NCI-H82 (cell line): ENCODE measurements at regions not wholly inside any gene's neighbourhood (a gene's known extent, or its start where the extent isn't known, plus 50 kb on each side); places are given as distances from the start of the nearest gene placed in this dataset.

ENCODE experiments used
- DNase-seq: peaks from one replicate; lab custom pipeline; 2025; lab: John Stamatoyannopoulos, UW

DNA sequence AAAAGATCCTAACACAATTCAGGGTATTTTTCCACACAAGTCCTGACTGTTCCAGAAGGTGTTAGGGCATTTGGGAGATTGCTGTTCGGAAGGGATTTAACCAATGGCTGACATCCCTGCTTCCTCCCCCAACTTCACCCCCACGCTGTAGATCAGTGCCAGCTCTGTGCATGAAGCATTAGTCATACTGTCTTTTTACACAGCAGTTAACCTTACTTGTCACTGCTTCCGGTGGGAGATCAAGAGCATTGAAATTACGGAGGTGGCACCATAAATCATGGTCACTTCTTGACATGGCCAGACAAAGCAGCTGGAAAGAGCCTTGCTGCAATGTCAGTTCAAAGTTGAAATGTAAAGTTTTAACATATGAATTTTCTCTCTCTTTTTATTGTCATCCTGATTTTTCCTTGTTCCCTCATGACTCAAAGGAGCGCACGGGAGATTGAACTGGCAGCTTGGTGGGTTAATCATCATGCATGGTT is 70.2 kb downstream of the HRH4 start:
- peak; percentile 50 for DNase-seq

DNA sequence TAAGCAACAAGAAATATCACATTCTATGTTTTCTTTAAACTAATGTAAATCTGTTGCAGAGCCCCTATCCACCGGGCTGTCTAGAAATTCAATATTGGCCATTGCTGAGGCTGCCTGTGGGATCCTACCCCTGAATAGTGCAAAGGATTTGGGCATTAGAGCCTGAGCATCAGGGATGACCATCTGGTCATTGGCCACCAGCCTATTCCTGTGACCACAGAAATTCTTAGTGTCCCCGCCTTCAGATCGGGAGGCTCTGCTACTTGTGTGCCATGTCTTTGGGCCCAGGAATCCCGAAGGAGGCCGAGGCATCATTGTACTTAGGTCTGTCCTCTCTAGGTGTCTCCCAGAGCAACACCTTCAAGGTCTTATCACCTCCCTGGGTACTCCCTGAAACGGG is 73.8 kb downstream of the HRH4 start:
- DNase-seq = peak; percentile 89

DNA sequence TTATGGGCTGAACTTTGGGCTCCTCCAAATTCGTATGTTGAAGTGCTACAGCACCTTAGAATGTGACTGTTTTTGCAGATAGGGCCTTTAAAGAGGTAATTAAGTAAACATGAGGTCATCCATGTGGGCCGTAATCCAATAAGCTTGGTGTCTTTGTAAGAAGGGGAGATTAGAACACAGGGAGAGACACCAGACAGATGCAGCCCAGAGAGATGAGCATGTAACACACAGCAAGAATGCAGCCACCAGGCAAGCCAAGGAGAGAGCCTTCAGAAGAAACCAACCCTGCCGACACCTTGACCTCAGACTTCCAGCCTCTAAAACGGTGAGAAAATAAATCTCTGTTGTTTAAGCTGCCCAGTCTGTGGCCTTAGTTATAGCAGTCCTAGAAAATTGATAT is 74.3 kb downstream of the HRH4 start:
- DNase-seq = peak; percentile 97

DNA sequence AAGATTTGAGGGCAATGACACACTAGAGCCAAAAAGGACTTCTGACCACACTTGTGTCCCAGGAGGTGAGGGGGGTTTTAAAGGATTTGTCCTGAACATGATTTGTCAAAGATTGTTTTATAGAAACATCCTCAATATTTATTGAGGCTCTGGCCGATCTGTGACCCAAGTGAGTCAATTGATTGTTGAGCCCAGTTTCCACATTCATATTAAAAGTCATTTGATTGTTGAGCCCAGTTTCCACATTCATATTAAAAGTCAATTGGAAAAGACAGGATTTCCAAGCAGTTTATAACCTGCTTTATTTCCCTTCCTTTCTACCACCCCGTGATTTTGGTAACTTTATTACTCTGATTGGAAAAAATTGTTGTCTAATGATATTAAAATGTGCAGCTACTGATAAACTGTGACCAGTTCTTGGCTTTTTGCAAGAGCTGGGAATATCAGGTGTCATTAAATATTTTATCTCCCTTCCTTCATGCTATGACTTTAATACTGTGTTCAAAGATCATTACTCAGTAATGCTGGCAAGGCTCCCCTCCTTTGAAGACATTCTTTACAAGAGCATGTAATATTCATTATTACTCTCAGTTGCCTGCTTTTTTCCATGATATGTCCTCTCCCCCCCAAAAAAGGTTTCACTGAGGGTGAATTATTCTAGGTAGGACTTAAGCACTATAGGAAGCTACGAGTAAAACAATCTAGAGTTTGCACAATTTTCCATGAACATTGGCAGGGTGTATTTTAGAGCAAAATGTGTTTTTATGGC is 75.3 kb downstream of the HRH4 start:
- DNase-seq = no peak

DNA sequence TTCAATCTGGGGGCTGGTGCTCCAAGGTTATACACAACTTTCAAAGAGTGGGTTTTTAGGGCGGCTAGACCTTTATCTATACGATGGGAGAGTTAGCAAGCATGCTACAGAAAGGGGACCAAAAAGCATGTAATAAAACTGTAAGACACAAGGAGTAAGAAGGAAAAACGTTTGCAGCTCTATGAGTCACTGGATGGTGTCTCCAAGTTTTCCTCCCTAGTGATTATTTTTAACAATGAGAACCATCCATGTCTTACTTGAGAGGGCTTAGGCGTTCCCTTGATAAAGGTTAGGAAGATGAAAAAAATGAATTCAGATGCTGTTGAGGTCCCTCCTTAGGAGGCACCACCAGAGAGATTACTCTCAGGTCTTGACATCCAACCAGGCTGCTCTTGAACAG is 75.9 kb downstream of the HRH4 start:
- DNase-seq = peak; percentile 47

DNA sequence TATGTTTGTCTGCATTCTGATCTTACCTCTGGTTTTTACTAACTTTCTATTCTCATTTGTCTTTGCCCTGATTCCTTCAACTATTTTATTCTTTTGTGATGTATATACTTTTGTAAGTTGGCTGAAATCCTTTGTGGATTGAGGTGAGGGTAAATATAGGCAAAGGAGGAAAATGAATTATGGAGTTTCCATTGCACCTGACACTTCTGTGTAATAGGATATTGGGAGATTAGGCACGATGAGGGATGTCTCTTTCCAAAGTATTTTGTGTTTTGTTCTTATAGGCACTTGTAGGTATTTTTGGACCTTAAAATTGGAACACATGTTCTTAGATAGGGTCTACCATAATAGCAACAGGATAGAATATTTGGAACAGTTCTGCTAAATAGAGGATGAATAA is 76.4 kb downstream of the HRH4 start:
- peak; percentile 47 for DNase-seq

DNA sequence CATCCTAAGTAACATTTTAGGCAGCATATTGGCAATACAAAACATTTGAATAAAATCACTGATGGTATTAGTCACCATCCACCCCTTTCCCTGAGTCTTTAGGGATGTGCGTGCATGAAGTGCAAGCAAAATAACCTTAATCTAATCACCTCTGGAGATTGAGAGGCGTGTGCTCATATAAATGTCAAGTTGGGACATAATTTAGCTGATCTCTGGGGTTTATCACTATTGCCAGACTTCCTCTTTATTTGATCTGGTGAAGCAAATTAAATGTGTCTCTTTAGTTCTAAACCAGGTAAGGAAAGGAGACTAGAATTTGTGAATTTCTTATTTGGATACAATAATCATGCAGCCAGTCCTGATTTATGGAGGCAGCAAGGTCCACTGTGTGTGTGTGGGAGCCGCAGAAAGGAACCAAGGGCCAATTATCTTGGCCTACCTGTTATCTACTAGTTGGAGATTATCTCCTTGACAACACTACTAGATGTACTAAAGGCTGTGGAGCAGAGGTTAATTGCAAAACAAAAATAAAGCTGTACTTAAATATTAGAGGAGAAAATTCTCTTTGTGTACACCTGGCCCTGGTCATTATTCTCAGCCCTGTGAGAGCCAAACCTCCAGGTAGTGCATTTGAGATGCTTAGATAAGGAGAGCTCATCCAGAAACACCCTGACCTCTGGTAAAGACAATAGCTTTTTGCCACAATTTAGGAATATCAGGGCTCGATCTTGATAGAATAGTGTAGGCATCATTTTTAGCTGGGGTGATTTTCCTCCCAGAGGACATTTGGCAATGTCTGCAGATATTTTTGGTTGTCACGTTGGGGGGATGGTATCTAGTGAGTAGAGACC is 78.2 kb downstream of the HRH4 start:
- peak; percentile 52 for DNase-seq

DNA sequence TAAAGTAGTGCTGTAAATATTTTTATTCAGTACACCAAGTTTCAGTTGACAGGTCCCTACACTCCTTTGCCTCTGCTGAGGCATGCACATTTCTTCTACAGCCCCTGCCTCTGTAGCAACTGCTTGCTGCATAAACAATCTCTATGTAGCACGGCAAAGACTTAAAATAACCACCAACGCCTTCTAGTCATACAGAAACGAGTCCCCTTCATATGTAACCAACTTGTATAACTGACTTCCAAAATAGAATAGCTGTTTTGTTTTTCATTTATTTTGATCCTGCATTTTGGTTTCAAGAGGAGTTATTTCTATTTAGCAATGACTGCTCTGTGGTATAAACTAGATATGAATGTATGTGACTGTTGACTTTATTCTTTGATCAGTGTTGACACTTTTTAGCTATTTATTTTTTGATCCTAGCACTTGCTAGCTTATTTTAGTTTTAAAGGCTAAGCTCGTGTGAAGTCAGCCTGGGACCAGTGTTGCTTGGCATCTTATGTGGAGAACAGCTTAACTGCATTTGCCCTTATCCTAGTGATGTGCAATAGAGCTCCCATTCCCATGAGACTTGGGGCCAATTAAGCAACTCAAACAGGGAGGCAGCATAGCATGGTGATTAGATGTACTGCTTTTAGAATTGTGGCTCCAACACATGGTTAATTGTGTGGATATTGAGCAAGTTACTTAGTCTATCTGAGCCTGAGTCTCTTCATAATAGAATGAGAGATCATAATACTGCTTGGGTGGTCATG is 79.6 kb downstream of the HRH4 start:
- peak; percentile 71 for DNase-seq

DNA sequence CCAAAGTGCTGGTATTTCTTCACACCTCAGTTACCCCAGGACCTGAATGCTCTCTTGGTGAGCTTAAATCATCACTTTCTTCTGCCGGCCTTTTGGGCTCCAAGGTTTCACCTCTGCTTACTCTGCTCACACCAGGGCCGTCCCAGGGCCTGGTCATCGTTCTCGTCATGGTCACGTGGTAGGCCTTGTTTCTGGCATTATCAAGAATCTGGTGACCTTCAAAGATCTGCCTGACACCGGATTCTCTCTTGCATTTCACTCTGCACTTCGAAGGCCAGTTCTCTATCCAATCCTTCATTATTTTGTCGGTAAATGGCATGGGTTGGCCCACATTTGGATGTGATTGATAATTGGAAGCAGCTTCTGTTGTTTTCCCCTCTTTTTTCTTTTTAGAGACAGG is 80.5 kb downstream of the HRH4 start:
- no peak for DNase-seq

DNA sequence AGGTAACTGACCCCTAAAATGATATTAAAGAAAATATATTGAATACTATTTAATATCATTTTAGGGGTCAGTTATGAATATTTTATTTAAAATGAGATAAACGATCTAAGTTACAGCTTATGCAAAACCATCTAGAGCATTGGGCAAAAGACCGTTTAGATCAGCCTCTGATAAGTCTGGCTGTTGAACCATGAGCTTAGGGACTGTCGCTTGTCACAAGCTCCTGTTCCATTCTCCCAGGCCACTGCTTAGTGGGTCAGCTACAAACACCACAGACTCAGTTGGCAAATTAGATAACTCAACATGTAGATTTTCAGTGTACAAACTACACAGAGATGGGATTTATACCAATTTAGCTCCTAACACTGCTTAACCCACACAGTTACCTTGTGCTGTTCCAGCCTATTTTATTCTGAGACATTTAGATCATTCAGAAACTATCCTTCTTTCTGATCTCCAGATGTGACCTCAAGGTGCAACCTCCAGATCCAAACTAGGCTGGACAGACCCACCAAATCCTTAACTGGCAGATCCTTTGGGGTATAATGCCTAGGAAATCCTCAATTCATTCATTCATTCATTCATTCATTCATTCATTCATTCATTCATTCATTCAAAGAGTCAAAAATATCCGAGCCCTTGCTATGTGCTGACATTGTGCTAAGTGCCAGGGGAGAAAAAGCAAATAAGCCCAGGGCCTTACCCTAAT is 82.8 kb downstream of the HRH4 start:
- peak; percentile 37 for DNase-seq

DNA sequence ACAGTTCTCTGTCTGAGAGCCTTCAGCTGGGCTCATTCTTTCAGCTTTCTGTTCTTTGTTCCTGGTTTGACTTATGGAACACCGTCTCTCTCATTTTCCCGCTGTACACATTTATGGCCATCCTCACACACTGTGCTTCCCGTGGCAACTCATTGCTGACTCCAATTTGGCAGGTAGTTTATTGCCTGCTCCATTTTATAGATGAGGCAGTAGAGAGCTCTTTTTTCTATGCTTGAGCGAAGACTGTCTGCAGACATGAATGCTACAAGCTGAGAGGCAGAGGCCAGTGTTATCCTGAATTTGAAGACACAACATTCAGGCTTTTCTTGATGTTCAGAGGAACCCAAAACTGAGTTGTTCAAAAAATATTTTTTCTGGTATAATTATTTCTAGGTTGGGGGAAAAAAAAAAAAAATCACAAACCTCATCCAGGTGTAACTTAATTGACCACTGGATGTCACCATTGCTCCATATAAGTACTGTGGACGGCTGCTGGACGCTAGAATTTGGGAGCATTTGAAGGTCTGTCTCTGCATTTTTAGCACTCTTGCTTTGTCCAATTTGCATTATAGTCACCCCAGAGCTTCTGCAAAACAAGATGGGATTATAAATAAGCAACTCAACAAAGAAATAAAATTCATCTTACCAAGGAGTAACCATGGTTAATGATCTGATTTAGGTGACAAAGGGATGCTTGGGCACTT is 83.5 kb downstream of the HRH4 start:
- peak; percentile 49 for DNase-seq

DNA sequence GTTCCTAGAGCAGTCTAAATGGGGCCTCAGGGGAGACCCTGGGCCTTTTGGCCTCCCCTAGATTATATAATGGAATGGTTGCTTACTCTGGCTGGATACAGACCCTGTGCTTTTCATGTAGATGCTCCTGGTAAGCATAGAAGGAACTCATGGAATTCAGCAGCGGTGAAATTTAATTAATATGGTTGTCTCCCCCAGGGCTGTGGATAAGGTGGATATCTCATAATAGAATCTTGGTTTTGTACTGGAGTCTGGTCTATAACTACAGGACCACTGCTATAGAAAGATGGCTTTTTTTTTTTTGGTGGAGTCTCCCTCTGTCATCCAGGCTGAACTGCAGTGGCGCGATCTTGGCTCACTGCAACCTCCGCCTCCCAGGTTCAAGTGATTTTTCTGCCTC is 84.5 kb downstream of the HRH4 start:
- no peak for DNase-seq

DNA sequence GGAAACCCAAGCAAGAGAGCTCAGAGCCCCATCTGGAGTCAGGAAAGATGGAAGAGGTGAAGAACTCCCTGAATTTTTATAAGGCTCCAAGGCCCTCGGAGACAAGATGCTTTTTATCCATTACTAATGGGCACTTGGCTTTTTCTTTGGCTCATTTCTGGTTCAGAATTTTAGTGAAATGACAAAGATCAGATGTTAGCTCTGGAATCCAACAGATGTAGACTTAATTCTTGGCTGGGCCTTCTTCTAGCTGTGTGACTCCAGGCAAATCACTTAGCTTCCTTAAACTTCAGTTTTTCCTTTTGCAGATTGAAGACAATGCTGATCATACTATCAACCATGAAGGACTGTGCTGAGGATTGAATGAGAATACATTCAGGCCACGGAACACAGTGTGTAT is 85.2 kb downstream of the HRH4 start:
- no peak for DNase-seq

DNA sequence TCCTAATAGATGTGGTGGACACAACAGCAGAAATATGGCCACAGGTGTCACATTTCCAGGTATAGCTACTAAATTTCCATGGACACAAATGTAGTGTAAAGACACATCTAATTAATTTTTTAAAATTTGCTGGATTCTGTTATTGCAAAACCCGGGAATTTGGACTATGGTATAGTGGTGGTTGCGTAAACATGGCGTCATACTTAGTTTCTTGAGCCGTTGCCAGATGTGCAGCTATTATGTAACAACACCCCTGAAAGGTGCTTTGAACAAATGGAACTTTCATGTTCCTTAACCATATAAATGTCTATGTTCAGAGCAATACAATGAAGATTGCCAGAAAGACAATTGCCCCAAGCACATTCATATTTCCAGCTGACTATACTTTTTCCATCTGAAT is 85.9 kb downstream of the HRH4 start:
- no peak for DNase-seq

DNA sequence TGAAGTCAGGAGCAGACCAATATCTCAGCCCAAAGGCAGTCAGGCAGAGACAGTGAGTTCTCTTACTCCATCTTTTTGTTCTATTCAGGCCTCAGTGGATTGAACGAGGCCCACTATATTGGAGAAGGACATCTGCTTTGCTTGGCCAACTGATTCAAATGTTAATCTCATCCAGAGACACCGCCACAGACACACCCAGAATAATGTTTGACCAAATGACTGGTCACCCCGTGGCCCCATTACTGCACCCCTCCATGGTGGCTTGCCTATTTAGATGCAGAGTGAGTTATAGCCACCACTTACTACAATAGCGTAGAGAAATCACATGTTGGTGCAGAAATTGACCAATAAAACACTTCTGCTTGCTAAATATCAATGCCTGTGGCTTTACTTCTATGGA is 88.1 kb downstream of the HRH4 start:
- DNase-seq = no peak

DNA sequence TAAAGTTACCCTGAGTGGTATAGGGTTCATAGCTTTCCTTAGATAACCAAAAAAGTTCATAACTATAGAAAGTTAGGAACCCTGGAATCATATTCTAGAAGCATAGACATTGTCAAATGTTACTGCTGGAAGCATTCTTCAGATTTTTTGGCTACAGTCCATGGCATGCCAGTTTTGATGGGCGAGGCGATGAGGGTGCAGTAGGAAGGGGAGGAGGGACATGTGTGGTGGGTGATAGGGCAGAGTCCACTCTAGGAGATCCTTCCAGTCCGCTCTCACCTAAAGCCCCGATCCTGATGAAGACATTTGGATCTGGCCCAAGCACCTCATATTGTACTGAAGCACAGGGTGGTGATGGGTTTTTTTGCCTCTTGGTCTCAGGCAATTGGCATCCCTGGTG is 91.8 kb downstream of the HRH4 start:
- DNase-seq = no peak

DNA sequence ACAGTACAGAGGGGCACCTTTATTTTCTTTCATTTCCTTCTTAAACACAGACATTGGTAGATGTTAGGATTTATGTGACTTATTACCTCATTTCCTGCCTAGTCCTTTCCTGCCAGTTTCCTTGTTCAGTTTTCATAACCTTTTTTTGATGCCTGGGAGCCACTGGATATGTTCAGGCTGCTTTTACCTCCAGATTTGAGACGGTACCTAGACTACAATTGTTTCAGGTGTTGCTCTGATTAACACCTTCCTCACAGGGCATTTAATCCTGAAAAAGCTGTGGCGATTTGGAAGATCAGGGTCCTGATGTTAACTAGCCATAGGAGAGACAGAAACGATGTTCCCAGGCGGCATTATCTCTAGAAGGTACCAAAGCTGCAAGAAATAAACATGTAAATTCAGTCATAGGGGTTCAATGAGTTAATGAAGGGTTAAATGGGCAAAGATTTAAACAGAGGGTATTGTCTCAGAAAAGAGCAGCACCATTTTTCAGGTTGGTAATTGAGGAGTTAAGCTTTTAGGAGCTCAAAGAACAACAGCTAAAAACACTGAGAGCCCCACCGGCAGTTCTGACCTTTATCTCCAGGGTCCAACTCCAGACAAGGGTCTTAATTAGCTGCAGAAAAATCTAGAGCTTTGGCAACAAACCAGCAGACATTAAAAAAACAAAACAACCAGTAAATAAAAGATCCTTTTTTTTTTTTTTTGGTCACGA is 93.3 kb downstream of the HRH4 start:
- no peak for DNase-seq

DNA sequence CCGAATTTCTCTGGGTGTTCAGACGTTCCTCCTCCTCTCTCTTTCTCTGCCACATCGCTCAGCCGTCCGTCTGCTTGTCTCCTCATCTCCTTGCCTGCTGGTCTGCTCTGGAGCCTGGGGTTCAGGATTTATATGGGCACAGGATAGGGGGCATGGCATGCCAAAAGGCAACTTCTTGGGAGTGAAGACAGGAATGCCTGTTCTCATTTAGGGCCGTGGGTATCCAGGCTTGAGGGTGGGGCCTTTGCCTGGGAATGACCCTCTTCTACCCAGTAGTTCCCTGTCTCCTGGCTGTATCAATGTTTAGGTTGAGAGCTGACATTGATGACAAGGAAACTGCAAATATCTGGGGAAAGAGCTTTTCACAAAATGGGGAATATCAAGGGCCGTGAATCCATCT is 98.0 kb downstream of the HRH4 start:
- DNase-seq = no peak

DNA sequence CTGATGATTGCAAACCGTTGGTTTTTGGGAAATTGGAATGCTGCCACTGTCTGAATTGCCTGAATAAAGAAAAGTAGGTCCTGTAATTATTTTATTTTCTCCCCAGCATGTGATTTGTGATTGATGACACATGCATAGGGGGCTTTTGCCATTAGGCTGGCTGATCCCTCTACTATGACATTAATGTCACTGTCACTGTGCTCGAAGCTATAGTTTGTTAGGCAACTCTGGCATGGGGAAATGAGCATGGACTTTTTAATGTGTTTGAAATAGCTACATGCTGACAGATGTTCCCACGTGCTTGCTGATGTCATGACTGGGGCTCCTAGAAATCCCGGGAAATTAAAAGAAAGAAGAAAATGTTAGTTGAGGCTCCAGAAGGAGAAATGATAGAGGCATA is 99.1 kb downstream of the HRH4 start:
- no peak for DNase-seq

DNA sequence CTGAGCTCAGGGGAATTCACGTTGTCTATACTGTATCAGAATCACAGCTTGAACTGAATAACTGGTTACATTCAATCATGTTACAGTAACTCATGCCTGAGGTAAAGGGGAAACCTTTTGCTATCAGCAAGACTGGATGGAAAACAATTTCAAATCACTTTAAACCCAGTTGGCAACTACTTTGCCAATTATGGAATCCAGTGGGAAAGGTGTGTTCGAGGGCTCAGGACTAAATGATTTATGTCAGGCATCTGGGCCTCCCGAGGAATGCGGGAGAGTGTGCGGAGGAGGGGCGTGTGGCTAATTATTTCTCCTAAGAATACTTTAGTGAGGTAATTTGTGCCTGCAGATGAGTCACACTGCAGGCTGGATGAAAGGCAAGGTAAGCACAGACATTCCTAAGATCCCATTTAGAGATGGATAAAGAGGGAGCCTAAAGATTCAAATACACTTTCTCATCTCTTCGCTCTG is 100.1 kb downstream of the HRH4 start:
- DNase-seq = peak; percentile 8
